ENCODE measurements at regions not wholly inside any gene's neighbourhood (a gene's known extent, or its start where the extent isn't known, plus 50 kb on each side); places are given as distances from the start of the nearest gene placed in this dataset.

DNA sequence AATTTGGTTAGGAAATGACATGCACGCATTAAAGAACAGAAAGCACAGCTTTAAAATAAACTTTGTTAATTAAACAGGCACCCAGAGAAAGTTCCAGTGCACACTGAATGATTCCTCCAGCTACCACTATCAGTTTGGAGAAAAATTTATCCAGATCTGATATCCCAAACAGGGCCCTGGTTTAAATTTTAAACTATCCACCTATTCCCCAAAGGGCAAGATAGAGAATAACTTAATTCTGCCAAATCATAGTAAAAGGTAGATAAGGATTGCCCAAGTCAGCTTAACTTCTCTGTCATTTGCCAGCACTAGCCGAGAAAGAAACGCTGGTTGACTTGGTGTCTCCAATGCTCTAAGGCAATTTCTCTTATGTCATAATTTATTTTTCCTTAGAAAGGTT, 321.9 kb upstream of the PKDCC start:
- TF ChIP-seq CTCF (IDR thresholded peaks at IDR 0.05; ENCODE audit: insufficient read depth, low read depth, low read length) (no peak), EZH2 (IDR thresholded peaks at IDR 0.05; ENCODE audit: insufficient read depth, low read length) (no peak)

All from astrocyte (in vitro differentiated cells and primary cell).